Smooth muscle cell (in vitro differentiated cells): ENCODE measurements at regions not wholly inside any gene's neighbourhood (a gene's known extent, or its start where the extent isn't known, plus 50 kb on each side); places are given as distances from the start of the nearest gene placed in this dataset.

ENCODE experiments used
- DNase-seq: peaks from one replicate; lab custom pipeline; 2025; ENCODE audit not compliant: unreplicated experiment; lab: John Stamatoyannopoulos, UW
- H2AFZ ChIP-seq: fragments of 200-600 bp; sonication (generic); 2 replicates; pipeline ENCODE4 v1.6.0; 2016; ENCODE audit warnings: antibody characterized with exemption, low read depth, mild to moderate bottlenecking
- H3F3A ChIP-seq: fragments of 200-600 bp; sonication (generic); 2 replicates; pipeline ENCODE4 v1.6.0; 2017; ENCODE audit warnings: antibody characterized with exemption, low read depth
- H3K27ac ChIP-seq: fragments of 200-600 bp; sonication (generic); 2 replicates; pipeline ENCODE4 v1.5.1; 2016; ENCODE audit warnings: low read depth, mild to moderate bottlenecking
- H3K27me3 ChIP-seq: fragments of 200-600 bp; sonication (generic); 2 replicates; pipeline ENCODE4 v1.6.1; 2016; ENCODE audit warnings: low read depth, mild to moderate bottlenecking
- H3K36me3 ChIP-seq: fragments of 200-600 bp; sonication (generic); 2 replicates; pipeline ENCODE4 v1.5.1; 2016; ENCODE audit warnings: low read depth
- H3K4me1 ChIP-seq: fragments of 200-600 bp; sonication (generic); 2 replicates; pipeline ENCODE4 v1.5.1; 2016; ENCODE audit warnings: low read depth
- H3K4me2 ChIP-seq: fragments of 200-600 bp; sonication (generic); 2 replicates; pipeline ENCODE4 v1.6.0; 2016; ENCODE audit warnings: mild to moderate bottlenecking
- H3K4me3 ChIP-seq: fragments of 200-600 bp; sonication (generic); 2 replicates; pipeline ENCODE4 v1.5.1; 2016; ENCODE audit warnings: mild to moderate bottlenecking
- H3K79me2 ChIP-seq: fragments of 200-600 bp; sonication (generic); 2 replicates; pipeline ENCODE4 v1.6.0; 2016; ENCODE audit warnings: low read depth, mild to moderate bottlenecking
- H3K9ac ChIP-seq: fragments of 200-600 bp; sonication (generic); 2 replicates; pipeline ENCODE4 v1.6.0; 2016; ENCODE audit warnings: low read depth
- H3K9me3 ChIP-seq: fragments of 200-600 bp; sonication (generic); replicated peaks from 2 replicates; pipeline ENCODE4 v1.5.1; 2016; ENCODE audit warnings: low read depth
- H4K20me1 ChIP-seq: fragments of 200-600 bp; sonication (generic); 2 replicates; pipeline ENCODE4 v1.6.0; 2016; ENCODE audit warnings: low read depth
- CTCF ChIP-seq: fragments of 200-600 bp; sonication (generic); IDR thresholded peaks from 2 replicates; pipeline ENCODE4 v1.5.1; 2017; ENCODE audit warnings: borderline replicate concordance, mild to moderate bottlenecking, antibody characterized with exemption; ENCODE audit not compliant: insufficient read depth, poor library complexity, severe bottlenecking
- WGBS: methylation state at CpG from one replicate; pipeline ENCODE4 v1.1.7; 2016; ENCODE audit warnings: low lambda C conversion rate; 5-methylcytosine and 5-hydroxymethylcytosine counted together

GRCh38 chr5:133696782-133697507, 84.6 kb upstream of the FSTL4 start:
- Histone ChIP-seq H3K9ac (no peak overlapping the region), H3K9me3 (no peaks in the 10 kb centered on the region), H3K79me2 (no peaks in the 10 kb centered on the region), H3F3A (no peaks in the 10 kb centered on the region), H3K27me3 (peaks cover 14% of the 10 kb centered on the region), H4K20me1 (no peaks in the 10 kb centered on the region), H3K4me2 (no peak overlapping the region), H3K4me1 (no peaks in the 10 kb centered on the region), H3K27ac (no peak overlapping the region), H2AFZ (no peak overlapping the region), H3K4me3 (no peak overlapping the region), H3K36me3 (no peaks in the 10 kb centered on the region)
- TF ChIP-seq CTCF, result no peak
- no peak for DNase-seq
- WGBS, result 98% methylated on average over 10 of the region's 10 CpGs

- 84% methylated on average over 10 of the region's 10 CpGs for WGBS
- H3K9me3 ChIP-seq, result no peaks in the 10 kb centered on the region
- no peak overlapping the region for H3K4me2 ChIP-seq
- H3K9ac ChIP-seq, result no peak overlapping the region
- no peak for TF ChIP-seq CTCF
- H2AFZ ChIP-seq, result no peak overlapping the region
- H3K4me1 ChIP-seq, result no peaks in the 10 kb centered on the region
- peaks cover 22% of the 10 kb centered on the region for H3K27me3 ChIP-seq
- no peak overlapping the region for H3K4me3 ChIP-seq
- no peaks in the 10 kb centered on the region for H3K36me3 ChIP-seq
- H3K27ac ChIP-seq, result no peak overlapping the region
- H4K20me1 ChIP-seq, result no peaks in the 10 kb centered on the region
- no peaks in the 10 kb centered on the region for H3K79me2 ChIP-seq
- no peak for DNase-seq
- H3F3A ChIP-seq, result no peaks in the 10 kb centered on the region
Measured at GRCh38 chr5:133696006-133696584, 83.8 kb upstream of the FSTL4 start.

GRCh38 chr5:133694181-133694831, 82.0 kb upstream of the FSTL4 start:
- Histone ChIP-seq H3K9me3 (no peaks in the 10 kb centered on the region), H4K20me1 (no peaks in the 10 kb centered on the region), H2AFZ (no peak overlapping the region), H3K27ac (no peak overlapping the region), H3K27me3 (peaks cover 28% of the 10 kb centered on the region), H3K79me2 (no peaks in the 10 kb centered on the region), H3K4me1 (no peaks in the 10 kb centered on the region), H3F3A (no peaks in the 10 kb centered on the region), H3K4me2 (no peak overlapping the region), H3K36me3 (no peaks in the 10 kb centered on the region), H3K4me3 (no peak overlapping the region), H3K9ac (no peak overlapping the region)
- WGBS, result 91% methylated on average over 6 of the region's 6 CpGs
- no peak for TF ChIP-seq CTCF
- DNase-seq, result no peak
